H1 (cell line): ENCODE measurements at regions not wholly inside any gene's neighbourhood (a gene's known extent, or its start where the extent isn't known, plus 50 kb on each side); places are given as distances from the start of the nearest gene placed in this dataset.

ENCODE experiments used
- CTCF ChIA-PET: fragments of 300-600 bp; sonication (Branson Sonifier 250); formaldehyde crosslinking; loops from one replicate; lab custom pipeline; 2021; ENCODE audit not compliant: partially characterized antibody; lab: Charles Lee
- POLR2A ChIA-PET: fragments of 300-600 bp; sonication (Branson Sonifier 250); formaldehyde crosslinking; loops from one replicate; lab custom pipeline; 2021; ENCODE audit warnings: inconsistent platforms; ENCODE audit not compliant: partially characterized antibody; lab: Charles Lee
- DNase-seq, 2 experiments: peaks; one replicate each; pipeline versions ENCODE4 v3.0.0 to v3.0.0-alpha.2; 2010 to 2022; ENCODE audit warnings: low spot score in 2 of 2, low read depth in 1 of 2, mixed read lengths in 1 of 2
- FAIRE-seq: peaks from 2 replicates; lab custom pipeline; 2011; peaks lifted over from hg19 to GRCh38; lab: Jason Lieb, UNC
- H2AFZ ChIP-seq: 2 replicates; pipeline ENCODE4 v1.8.1; 2012; ENCODE audit warnings: low read length, inconsistent platforms
- H2AK5ac ChIP-seq: 2 replicates; pipeline ENCODE4 v1.6.1; 2013; ENCODE audit warnings: low read depth, low read length
- H2BK120ac ChIP-seq: replicated peaks from 2 replicates; pipeline ENCODE3; 2013; ENCODE audit warnings: low read depth, low read length, inconsistent platforms
- H2BK12ac ChIP-seq: 2 replicates; pipeline ENCODE4 v1.6.1; 2013; ENCODE audit warnings: low read depth, low read length
- H2BK15ac ChIP-seq: 2 replicates; pipeline ENCODE4 v1.6.1; 2013; ENCODE audit warnings: low read length
- H2BK20ac ChIP-seq: 2 replicates; pipeline ENCODE4 v1.6.1; 2013; ENCODE audit warnings: low read length
- H2BK5ac ChIP-seq: 2 replicates; pipeline ENCODE4 v1.6.1; 2013; ENCODE audit warnings: low read depth, low read length
- H3K14ac ChIP-seq: 2 replicates; pipeline ENCODE4 v1.6.1; 2013; ENCODE audit warnings: inconsistent platforms; ENCODE audit not compliant: insufficient read length
- H3K18ac ChIP-seq: 2 replicates; pipeline ENCODE4 v1.6.1; 2013; ENCODE audit warnings: low read length; ENCODE audit errors: extremely low read depth
- H3K23ac ChIP-seq: 2 replicates; pipeline ENCODE4 v1.6.1; 2013; ENCODE audit warnings: inconsistent platforms; ENCODE audit not compliant: insufficient read length
- H3K23me2 ChIP-seq: 2 replicates; pipeline ENCODE4 v1.6.1; 2013; ENCODE audit warnings: low read depth, low read length
- H3K27ac ChIP-seq: 2 replicates; pipeline ENCODE4 v1.6.1; 2011; ENCODE audit warnings: low read depth, low read length, inconsistent platforms
- H3K27me3 ChIP-seq, 4 experiments: replicated peaks in 1 of 4; 1 replicate in 1 of 4; 2 replicates in 3 of 4; pipeline versions ENCODE4 v1.6.1 to v1.8.1; 2011 to 2013; ENCODE audit warnings: low read length in 3 of 4, mild to moderate bottlenecking in 3 of 4, inconsistent platforms in 2 of 4, mixed read lengths in 2 of 4, moderate library complexity in 1 of 4; ENCODE audit not compliant: control insufficient read depth in 3 of 4, insufficient read depth in 3 of 4; ENCODE audit errors: extremely low read depth in 1 of 4
- H3K36me3 ChIP-seq, 4 experiments: 2 replicates each; pipeline versions ENCODE4 v1.6.1 to v1.8.1; 2011 to 2013; ENCODE audit warnings: mild to moderate bottlenecking in 4 of 4, low read length in 3 of 4, moderate library complexity in 2 of 4, control low read depth in 1 of 4, inconsistent platforms in 1 of 4; ENCODE audit not compliant: insufficient read depth in 4 of 4, control insufficient read depth in 2 of 4
- H3K4ac ChIP-seq: replicated peaks from 2 replicates; pipeline ENCODE3; 2013; ENCODE audit warnings: low read length, low read depth, mixed read lengths, inconsistent platforms; ENCODE audit not compliant: insufficient read length
- H3K4me1 ChIP-seq, 4 experiments: replicated peaks in 1 of 4; 1 replicate in 1 of 4; 2 replicates in 3 of 4; pipeline versions ENCODE4 v1.6.1 to v1.8.1; 2011 to 2013; ENCODE audit warnings: low read length in 3 of 4, inconsistent platforms in 2 of 4, mixed read lengths in 1 of 4; ENCODE audit not compliant: insufficient read depth in 4 of 4, control insufficient read depth in 3 of 4
- H3K4me2 ChIP-seq, 2 experiments: 2 replicates each; pipeline versions ENCODE4 v1.6.1 to v1.8.1; 2011 to 2013; ENCODE audit warnings: low read depth in 2 of 2, low read length in 2 of 2, control low read depth in 1 of 2, inconsistent platforms in 1 of 2, mild to moderate bottlenecking in 1 of 2; ENCODE audit not compliant: insufficient read depth in 1 of 2
- H3K4me3 ChIP-seq, 4 experiments: fragments of 200-600, 300-600 bp in 1 of 4; sonication (generic), shearing (Covaris generic), sonication (Bioruptor Twin) in 1 of 4; 2 replicates each; pipeline versions ENCODE4 v1.5.1 to v1.8.1; 2011 to 2016; ENCODE audit warnings: low read length in 4 of 4, low read depth in 3 of 4, control low read depth in 2 of 4, inconsistent platforms in 2 of 4, mild to moderate bottlenecking in 2 of 4, mixed read lengths in 1 of 4, moderate library complexity in 1 of 4; ENCODE audit not compliant: insufficient read depth in 2 of 4; ENCODE audit errors: extremely low read depth in 1 of 4
- H3K56ac ChIP-seq: replicated peaks from 2 replicates; pipeline ENCODE3; 2013; ENCODE audit warnings: low read depth, mild to moderate bottlenecking, mixed read lengths, low read length, inconsistent platforms; ENCODE audit not compliant: insufficient read length
- H3K79me1 ChIP-seq: 2 replicates; pipeline ENCODE4 v1.6.1; 2013; ENCODE audit warnings: low read depth, low read length, control low read depth
- H3K79me2 ChIP-seq, 2 experiments: 2 replicates each; pipeline versions ENCODE4 v1.6.1 to v1.8.1; 2012 to 2013; ENCODE audit warnings: low read length in 2 of 2, mild to moderate bottlenecking in 2 of 2, inconsistent platforms in 1 of 2; ENCODE audit not compliant: insufficient read depth in 2 of 2, control insufficient read depth in 1 of 2
- H3K9ac ChIP-seq, 4 experiments: replicated peaks in 1 of 4; 1 replicate in 1 of 4; 2 replicates in 3 of 4; pipeline versions ENCODE4 v1.6.1 to v1.8.1; 2011 to 2013; ENCODE audit warnings: low read depth in 3 of 4, low read length in 3 of 4, control low read depth in 2 of 4, mild to moderate bottlenecking in 2 of 4, moderate library complexity in 2 of 4, inconsistent platforms in 1 of 4; ENCODE audit errors: extremely low read depth in 1 of 4
- H3K9me3 ChIP-seq, 2 experiments: 2 replicates each; pipeline versions ENCODE4 v1.6.1 to v1.8.1; 2012 to 2013; ENCODE audit warnings: mild to moderate bottlenecking in 2 of 2, moderate library complexity in 2 of 2, control low read depth in 1 of 2, inconsistent platforms in 1 of 2, low read depth in 1 of 2, low read length in 1 of 2, mixed read lengths in 1 of 2; ENCODE audit not compliant: insufficient read depth in 2 of 2
- H4K20me1 ChIP-seq, 2 experiments: replicated peaks in 1 of 2; 2 replicates each; pipeline versions ENCODE3 to v1.8.1; 2011 to 2013; ENCODE audit warnings: inconsistent platforms in 2 of 2, low read length in 2 of 2, mild to moderate bottlenecking in 1 of 2; ENCODE audit not compliant: insufficient read depth in 2 of 2, control insufficient read depth in 1 of 2
- H4K5ac ChIP-seq: 2 replicates; pipeline ENCODE4 v1.6.1; 2013; ENCODE audit warnings: low read length, low read depth, mixed read lengths, inconsistent platforms; ENCODE audit not compliant: insufficient read length
- H4K8ac ChIP-seq: 2 replicates; pipeline ENCODE4 v1.8.0; 2013; ENCODE audit warnings: mild to moderate bottlenecking, moderate library complexity, low read length, inconsistent platforms; ENCODE audit not compliant: insufficient read depth; ENCODE audit errors: extremely low read depth
- H4K91ac ChIP-seq: replicated peaks from 2 replicates; pipeline ENCODE3; 2013; ENCODE audit warnings: low read length, mixed read lengths, inconsistent platforms; ENCODE audit not compliant: insufficient read length
- BCL11A ChIP-seq, 2 experiments: IDR thresholded peaks; one replicate each; pipeline ENCODE4 v1.6.1; 2011; ENCODE audit warnings: low read depth in 2 of 2, low read length in 2 of 2, mild to moderate bottlenecking in 2 of 2
- CBX5 ChIP-seq: fragments of 300-800, 300-1000 bp; sonication (generic); IDR thresholded peaks from 2 replicates; pipeline ENCODE4 v1.7.1; 2016; ENCODE audit warnings: antibody characterized with exemption, low read length, low read depth
- EZH2 ChIP-seq: fragments of 200-600 bp; sonication (generic); IDR thresholded peaks from 2 replicates; pipeline ENCODE4 v1.7.1; 2012; ENCODE audit warnings: low read depth, mild to moderate bottlenecking, moderate library complexity, low read length, inconsistent platforms; ENCODE audit not compliant: severe bottlenecking
- JUN ChIP-seq: IDR thresholded peaks from 2 replicates; pipeline ENCODE4 v1.6.1; 2011; ENCODE audit warnings: low read depth, mild to moderate bottlenecking, improper control_type of control experiment, low read length
- KDM1A ChIP-seq: fragments of 200-600, 300-600 bp; sonication (generic); IDR thresholded peaks from 2 replicates; pipeline ENCODE4 v1.7.1; 2016; ENCODE audit warnings: mild to moderate bottlenecking, low read length, borderline replicate concordance
- SAP30 ChIP-seq: fragments of 300-600 bp; sonication (generic); IDR thresholded peaks from 2 replicates; pipeline ENCODE4 v1.7.1; 2012; ENCODE audit warnings: low read length, moderate library complexity, mild to moderate bottlenecking, inconsistent platforms; ENCODE audit not compliant: insufficient read depth, insufficient replicate concordance
- SRF ChIP-seq: IDR thresholded peaks from 2 replicates; pipeline ENCODE4 v1.6.1; 2011; ENCODE audit warnings: mild to moderate bottlenecking, low read depth, low read length, moderate library complexity
- YY1 ChIP-seq: IDR thresholded peaks from 2 replicates; pipeline ENCODE4 v1.6.1; 2011; ENCODE audit warnings: low read depth, mild to moderate bottlenecking, low read length
- WGBS, 2 experiments: shearing (Covaris generic) in 1 of 2; methylation state at CpG; one replicate each; pipeline versions ENCODE4 v1.1.6 to v1.1.7; 2013 to 2015; ENCODE audit warnings: low lambda C conversion rate in 2 of 2, mixed read lengths in 2 of 2, inconsistent platforms in 1 of 2, low coverage in 1 of 2, missing lambda C conversion rate in 1 of 2; ENCODE audit not compliant: insufficient replicate concordance in 2 of 2, insufficient coverage in 1 of 2, insufficient read length in 1 of 2; ENCODE audit errors: extremely low coverage in 1 of 2, missing lambda C conversion rate in 1 of 2; 5-methylcytosine and 5-hydroxymethylcytosine counted together
- TF ChIP-seq, protein P1 (sequence below): IDR thresholded peaks from 2 replicates; pipeline ENCODE4 v1.6.1; 2011; ENCODE audit warnings: low read depth, mild to moderate bottlenecking, low read length; ENCODE audit not compliant: insufficient read depth
- TF ChIP-seq, protein P2 (sequence below), 3 experiments: IDR thresholded peaks; 1 replicate in 2 of 3; 2 replicates in 1 of 3; pipeline versions ENCODE4 v1.5.1 to v1.6.1; 2011; ENCODE audit warnings: low read length in 3 of 3, mild to moderate bottlenecking in 3 of 3, inconsistent platforms in 2 of 3, low read depth in 1 of 3, moderate library complexity in 1 of 3; ENCODE audit not compliant: insufficient read depth in 1 of 3; ENCODE audit errors: control extremely low read depth in 1 of 3

DNA sequence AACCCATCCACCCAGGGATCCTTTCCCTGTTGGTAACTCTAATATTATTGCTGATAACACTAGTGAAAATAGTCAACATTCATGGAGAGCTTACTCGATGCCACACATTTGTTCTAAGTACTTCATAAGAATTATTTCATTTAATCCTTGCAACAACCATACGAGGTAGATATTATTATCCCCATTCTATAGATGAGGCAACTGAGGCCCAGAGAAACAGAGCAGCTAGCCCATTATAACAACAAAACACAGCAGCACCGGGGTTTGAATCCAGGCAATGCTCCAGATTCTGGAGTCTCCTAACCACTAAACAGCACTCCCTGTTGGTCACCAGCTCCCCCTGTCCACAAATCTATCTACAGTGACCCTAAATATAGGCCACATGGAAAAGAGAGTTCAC, 90.4 kb upstream of the PKDCC start:
- Histone ChIP-seq H3K14ac (no peak overlapping the region), H2BK15ac (no peak overlapping the region), H3K36me3 (no peaks in the 10 kb centered on the region), H2AK5ac (no peak overlapping the region), H3K23me2 (peaks cover 4% of the 10 kb centered on the region; the same call in 1 of the 2 replicates), H3K18ac (no peak overlapping the region), H3K27ac (no peak overlapping the region), H3K4ac (no peak overlapping the region), H2BK12ac (no peak overlapping the region), H2BK20ac (no peak overlapping the region), H3K56ac (no peak overlapping the region), H3K4me2 (no peak overlapping the region), H2AFZ (no peak overlapping the region), H3K79me1 (no peaks in the 10 kb centered on the region), H3K4me1 (no peaks in the 10 kb centered on the region), H3K23ac (no peak overlapping the region), H4K8ac (no peak overlapping the region), H2BK120ac (no peak overlapping the region), H3K4me3 (no peak overlapping the region), H3K9me3 (no peaks in the 10 kb centered on the region), H2BK5ac (no peak overlapping the region), H3K27me3 (no peaks in the 10 kb centered on the region), H4K20me1 (no peaks in the 10 kb centered on the region), H3K9ac (no peak overlapping the region), H4K5ac (no peak overlapping the region), H4K91ac (no peak overlapping the region), H3K79me2 (no peaks in the 10 kb centered on the region; a peak in 1 of 4 replicates)
- no peak for FAIRE-seq
- DNase-seq, result no peak
- WGBS, 2 experiments, result 91% methylated on average over 3 of the region's 3 CpGs; no CpG with 5 or more reads in 1 of the 2 experiments
- CTCF ChIA-PET, result interaction anchor here (0.8 to 2.1 kb wide), 10 partner anchors 10 to 139 kb away, joined by 3 to 9 read pairs (median 5); no protein-coding TSS in a partner anchor
- POLR2A ChIA-PET, result interaction anchor here (1.4 kb wide), 2 partner anchors 9 kb away, joined by 4 to 5 read pairs; no protein-coding TSS in a partner anchor
- no peak for TF ChIP-seq YY1
- TF ChIP-seq, protein P1, sequence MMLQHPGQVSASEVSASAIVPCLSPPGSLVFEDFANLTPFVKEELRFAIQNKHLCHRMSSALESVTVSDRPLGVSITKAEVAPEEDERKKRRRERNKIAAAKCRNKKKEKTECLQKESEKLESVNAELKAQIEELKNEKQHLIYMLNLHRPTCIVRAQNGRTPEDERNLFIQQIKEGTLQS, result no peak
- no peak for TF ChIP-seq SAP30
- TF ChIP-seq, protein P2, sequence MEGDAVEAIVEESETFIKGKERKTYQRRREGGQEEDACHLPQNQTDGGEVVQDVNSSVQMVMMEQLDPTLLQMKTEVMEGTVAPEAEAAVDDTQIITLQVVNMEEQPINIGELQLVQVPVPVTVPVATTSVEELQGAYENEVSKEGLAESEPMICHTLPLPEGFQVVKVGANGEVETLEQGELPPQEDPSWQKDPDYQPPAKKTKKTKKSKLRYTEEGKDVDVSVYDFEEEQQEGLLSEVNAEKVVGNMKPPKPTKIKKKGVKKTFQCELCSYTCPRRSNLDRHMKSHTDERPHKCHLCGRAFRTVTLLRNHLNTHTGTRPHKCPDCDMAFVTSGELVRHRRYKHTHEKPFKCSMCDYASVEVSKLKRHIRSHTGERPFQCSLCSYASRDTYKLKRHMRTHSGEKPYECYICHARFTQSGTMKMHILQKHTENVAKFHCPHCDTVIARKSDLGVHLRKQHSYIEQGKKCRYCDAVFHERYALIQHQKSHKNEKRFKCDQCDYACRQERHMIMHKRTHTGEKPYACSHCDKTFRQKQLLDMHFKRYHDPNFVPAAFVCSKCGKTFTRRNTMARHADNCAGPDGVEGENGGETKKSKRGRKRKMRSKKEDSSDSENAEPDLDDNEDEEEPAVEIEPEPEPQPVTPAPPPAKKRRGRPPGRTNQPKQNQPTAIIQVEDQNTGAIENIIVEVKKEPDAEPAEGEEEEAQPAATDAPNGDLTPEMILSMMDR (IDR thresholded peaks at IDR 0.05; ENCODE audit: control extremely low read depth in 1 of 3, insufficient read depth in 1 of 3, low read depth in 1 of 3, low read length in 3 of 3), result peak in 1 of 3 experiments; percentile 5; a peak in 1 of 4 replicates
- TF ChIP-seq EZH2, result no peak
- TF ChIP-seq CBX5, result no peak
- TF ChIP-seq BCL11A (IDR thresholded peaks at IDR 0.05; ENCODE audit: low read depth in 2 of 2, low read length in 2 of 2), result no peak
- TF ChIP-seq KDM1A, result peak; percentile 72; the same call in 1 of the 2 replicates
- no peak for TF ChIP-seq JUN
- TF ChIP-seq SRF, result no peak
